ENCODE measurements at regions not wholly inside any gene's neighbourhood (a gene's known extent, or its start where the extent isn't known, plus 50 kb on each side); places are given as distances from the start of the nearest gene placed in this dataset.
"Not testable (repeated sequence)": the region's sequence is repeated elsewhere in the genome, so short reads cannot be mapped to it uniquely, and the experiment has no call there.

DNA sequence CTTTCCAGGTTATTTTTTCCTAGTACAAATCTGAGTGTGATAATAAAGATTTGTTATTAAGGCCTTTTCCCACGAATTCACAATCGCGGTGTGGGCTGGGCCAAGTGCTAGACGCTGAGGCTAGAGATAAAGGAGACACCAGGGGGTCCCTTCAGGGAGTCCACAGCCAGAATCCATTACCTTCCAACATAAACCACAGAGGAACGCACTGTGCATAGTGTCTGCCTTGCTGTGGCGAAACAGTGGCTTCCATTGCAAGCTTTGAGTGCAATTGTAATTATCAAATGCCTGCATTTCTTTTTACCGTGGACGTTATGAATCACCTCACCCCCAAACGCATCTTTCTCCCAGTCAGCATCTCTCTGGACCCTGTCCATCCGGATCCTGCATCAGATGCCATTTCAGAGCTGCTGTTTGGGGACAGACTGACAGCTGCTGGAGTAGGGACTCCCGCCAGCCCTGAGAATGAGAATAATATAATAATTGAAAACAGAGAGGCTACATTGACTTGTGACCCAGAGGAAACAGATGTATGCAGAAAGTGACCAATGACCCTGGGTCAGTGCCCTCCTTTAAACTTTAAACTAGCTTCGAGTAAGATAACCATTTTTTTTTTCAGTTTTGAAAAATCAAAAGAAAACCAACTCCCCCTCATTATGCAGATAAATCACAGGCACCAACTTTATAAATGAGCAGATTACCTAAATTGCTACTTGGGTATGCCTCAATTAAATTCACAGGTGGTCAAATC, 456.2 kb upstream of the NRP1 start:
- no peak for DNase-seq (ENCODE audit: low read depth in 2 of 2)

DNA sequence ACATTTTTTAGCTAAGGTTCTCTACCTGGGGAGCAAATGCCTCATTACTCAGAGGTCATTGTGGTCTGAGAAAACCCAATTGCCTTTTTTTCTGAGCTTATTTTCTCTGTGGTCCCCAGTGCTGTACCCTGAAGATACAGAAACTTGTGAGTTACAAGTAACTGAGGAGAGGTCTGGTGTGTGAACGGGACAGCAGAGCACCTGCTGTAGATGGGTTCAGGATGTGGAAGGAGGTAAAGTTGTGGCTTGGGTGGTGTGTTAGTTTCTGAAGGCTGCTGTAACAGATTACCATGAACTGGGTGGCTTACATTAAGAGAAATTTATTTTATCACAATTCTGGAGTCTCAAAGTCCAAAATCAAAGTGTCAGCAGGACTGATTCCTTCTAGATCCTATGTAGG, 449.1 kb upstream of the NRP1 start:
- no peak for DNase-seq (ENCODE audit: low read depth in 2 of 2)

DNA sequence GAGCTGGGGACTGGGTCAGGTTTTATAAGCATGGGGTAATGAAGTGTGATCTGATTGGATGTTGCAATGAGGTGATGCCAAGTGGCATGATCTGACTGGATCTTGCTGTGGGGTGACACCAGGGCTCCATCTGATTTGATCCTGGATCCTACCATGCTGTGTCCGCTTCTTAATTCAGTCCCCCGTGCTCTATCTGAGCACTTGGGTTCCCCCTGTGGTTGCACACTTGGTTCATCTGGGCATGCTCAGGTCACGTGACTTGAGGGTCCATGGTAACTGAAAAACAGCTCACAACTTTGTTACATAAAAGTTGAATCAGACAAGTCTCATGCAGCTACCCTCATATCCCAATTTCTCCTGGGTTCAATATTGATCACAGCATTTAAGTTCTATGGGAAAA, 448.6 kb upstream of the NRP1 start:
- DNase-seq (ENCODE audit: low read depth in 2 of 2): no peak

DNA sequence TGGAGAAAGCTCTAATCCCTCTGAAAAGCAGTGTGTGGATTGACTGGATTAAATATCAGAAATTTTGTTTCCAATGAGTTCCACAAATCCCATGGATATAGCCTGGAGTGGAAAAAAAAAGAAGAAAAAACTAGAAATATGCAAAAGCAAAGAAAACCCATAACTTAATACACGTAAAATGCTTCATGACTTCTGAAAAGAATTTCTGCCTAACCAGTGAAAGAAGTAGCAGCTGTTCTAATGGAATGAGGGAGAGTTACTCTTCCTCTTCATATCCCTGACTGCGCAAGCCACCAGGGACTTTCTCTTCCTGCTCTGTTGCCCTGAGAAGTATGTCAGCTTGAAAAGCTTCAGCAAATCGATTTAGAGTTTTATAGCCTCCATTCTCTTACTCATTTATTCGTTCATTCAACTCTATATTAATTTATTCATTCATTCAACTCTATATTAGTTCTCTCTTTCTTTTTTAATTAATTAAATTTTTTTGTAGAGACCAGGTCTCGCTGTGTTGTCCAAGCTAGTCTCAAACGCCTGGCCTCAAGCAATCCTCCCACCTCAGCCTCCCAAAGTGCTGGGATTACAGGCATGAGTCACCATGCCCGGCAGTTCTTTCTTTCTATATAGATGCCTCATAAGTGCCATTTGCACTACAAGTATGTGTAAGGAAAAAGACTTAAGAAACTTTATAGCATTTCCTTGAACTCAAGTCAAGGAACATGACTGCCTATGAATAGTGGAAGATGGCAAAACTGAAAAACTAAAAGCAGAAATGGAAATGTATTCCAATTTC, 447.3 kb upstream of the NRP1 start:
- no peak for DNase-seq (ENCODE audit: low read depth in 2 of 2)

DNA sequence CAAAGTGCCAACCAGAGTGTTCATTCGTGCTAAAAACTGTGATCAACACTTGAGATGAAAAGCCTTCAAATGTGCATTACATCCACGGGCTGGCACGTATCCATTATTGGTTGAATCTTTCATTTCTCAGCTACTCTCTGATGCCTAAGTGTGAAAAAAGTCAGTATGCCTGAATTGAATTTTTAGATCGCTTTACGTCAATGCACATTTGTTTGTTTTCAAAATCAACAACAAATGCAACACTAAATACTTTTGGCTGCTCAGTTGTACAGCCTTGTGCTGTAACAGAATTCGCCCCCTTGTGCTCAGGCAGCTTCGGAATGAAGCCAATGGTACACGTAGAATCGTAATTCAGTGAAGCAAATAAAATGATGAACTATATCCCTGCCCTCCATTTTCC, 446.5 kb upstream of the NRP1 start:
- no peak for DNase-seq (ENCODE audit: low read depth in 2 of 2)

DNA sequence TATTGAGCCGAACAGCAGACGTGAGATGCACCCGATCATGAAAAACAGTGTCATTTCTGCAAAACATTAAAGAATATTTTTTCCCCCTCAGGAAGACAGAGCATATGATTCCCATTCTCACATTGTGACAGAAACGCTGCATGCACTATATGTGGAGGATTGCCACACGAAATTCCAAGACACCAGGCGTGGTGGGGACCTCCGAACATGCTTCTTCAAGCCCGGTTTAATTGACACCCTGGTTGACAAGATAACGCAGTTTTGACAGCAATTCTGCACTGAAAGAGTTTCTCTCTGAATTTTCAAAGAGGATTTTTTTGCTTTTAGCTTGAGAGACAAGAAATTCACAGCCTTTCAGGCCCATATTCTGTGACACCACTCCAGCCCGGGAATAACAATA, 442.8 kb upstream of the NRP1 start:
- DNase-seq (ENCODE audit: low read depth in 2 of 2): no peak

DNA sequence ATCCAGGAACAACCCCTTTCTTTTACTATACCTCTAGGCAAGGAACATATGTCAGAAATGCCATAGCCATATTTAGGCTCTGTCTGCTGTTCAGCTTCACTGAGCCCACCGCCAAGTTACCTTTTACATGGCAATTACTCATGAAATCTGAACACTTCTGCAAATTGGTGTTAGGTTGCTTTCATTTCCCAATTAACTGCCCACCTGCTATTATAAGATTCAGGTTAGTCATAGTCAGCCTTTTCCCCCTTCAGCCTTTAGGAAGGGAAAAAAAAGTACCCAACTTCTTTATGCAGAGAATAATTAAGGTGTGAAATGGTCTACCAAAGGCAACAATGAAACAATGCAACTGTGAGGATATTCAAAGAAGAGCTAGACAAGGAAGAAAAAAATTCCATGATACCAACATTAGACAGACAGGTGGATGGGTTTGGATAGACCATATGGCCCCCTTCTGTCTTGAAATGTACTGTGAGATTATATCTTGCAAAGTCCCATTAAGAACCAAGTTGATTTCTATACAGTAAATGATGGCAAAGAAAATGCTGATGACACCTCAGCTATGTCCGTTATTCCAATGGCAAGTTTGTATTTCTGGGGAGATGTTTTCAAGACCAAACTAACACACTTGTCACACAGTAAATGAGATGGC, 442.1 kb upstream of the NRP1 start:
- no peak for DNase-seq (ENCODE audit: low read depth in 2 of 2)

DNA sequence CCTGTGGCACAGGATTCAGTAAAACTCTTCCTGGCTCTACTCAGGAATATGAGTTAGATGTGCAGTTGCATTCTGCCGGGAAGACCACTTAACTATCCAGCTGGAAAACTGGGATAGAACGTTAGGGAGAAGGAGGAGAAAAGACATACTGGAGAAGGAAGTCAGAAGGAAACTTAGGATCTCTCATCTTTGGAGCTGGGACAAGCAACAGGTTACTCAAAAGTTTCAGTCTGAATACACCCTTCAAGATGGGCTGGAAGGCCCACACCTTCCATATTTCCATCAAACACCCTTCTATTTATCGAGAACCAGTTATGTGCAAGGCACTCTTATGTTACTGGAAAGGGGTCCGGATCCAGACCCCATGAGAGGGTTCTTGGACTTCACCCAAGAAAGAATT, 440.4 kb upstream of the NRP1 start:
- DNase-seq (ENCODE audit: low read depth in 2 of 2): no peak

DNA sequence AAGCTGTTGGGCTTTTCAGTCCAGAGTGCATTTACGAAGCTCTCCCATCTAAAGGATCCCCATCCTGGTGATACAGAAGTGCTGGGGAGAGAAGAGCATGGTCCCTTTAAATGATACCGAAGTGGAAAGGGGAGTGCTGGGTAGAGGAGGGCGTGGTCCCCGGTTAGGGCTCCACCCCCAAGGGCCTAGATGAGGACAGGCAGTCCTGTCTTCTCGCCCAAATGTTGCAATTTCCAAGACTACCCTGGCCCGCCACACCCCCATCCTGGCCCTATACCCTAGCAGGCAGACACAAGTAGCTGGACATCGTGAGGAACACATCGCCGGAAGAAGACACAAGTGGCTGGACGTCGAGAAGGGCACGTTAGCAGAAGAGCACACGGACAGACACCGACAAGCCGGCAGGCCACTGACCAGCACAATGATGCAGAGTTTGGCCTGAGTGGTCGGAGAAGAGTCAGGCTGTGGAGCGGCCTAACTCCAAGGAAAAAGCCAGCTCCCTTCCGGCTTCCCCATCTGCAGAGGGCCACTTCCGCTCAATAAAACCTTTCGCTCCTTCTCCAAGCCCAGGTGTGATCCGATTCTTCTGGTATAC, 439.5 kb upstream of the NRP1 start:
- no peak for DNase-seq (ENCODE audit: low read depth in 2 of 2)

DNA sequence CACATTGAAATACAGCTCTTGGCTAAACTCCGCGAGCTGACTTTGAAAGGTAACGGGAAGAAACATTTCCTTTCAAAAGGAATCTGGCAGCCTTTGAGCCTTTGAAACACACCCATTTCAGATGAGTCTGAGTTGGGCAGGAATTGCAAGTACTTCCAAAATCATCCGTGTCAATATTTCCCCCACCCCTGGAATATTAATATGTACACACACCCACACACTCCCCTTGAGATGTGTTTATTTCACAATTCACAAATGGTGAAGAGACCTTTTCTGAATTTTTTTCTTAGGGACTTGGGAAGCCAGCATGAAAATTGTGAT, 438.7 kb upstream of the NRP1 start:
- DNase-seq (ENCODE audit: low read depth in 2 of 2): no peak

DNA sequence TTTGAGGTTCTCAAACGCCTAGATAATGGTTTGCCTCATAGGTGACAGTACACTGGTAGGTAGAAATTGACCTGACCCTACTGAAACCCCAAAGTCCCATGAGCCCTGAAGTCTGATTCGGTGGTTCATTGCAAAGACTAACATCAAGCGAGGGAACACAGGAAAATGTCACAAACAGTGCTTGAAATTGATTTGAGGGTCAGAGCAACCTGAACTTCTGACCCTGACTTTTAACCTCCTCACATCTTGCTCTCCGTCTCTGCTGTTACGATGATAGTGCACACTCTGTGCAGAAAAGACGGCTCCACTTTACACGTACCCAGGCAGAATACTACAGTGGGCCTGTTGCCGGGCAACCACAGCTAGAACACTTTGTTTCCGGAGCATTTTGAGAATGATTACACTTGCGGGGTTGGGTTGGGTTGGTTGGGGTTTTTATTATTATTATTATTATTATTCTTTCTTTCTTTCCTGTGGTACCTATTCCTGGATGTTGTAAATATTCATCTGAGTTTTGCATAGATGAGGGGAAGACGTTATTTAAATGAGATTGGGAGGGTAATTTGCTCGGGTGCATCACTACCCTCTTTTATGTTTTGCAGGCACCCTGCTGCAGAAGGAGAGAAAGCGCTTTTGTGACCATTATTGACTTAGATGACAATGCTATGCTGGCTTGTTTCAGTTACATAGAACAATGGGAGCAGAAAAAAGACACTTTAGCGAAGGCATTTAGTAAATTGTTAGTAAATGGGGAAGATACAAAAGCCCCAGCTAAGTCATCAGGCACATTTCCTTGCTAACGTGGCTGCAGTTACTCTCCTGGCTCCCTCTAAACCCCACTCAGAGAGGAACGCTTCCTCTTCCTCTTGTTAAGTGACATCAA, 438.1 kb upstream of the NRP1 start:
- DNase-seq (ENCODE audit: low read depth in 2 of 2): peak; percentile 34 to 57

DNA sequence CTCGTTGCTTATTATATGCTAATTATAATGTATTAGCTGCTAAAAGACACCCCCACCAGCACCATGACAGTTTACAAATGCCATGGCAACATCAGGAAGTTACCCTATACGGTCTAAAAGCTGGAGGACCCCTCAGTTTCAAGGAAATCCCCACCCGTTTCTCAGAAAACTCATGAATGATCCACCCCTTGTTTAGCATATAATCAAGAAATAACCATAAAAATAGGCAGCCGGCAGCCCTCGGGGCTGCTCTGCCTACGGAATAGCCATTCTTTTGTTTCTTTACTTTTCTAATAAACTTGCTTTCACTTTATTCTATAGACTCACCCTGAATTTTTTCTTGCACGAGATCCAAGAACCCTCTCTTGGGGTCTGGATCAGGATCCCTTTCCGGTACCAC, 437.4 kb upstream of the NRP1 start:
- not testable (repeated sequence) for DNase-seq (ENCODE audit: low read depth in 2 of 2)

DNA sequence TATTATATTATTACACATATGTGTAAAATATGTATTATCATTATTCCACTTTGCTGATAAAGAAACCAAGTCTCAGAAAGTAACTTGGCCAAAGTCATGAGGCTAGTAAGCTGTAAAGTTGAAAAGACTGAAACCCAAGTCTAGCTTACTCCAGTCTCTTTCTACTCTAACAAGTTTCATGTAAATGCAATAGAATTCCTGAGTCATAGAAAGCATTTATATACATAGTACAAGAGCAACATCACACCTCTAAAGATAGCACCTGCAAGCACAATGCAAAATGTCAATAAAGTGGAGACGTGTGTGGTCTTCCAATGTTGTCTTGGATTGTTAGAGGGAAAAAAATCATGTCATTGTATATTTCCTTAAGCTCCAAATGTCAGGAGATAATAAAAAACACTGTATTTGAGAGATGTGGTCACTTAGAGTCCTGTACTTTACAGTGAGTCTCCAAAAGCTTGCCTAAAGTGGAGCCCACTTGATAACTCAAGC, 430.3 kb upstream of the NRP1 start:
- no peak for DNase-seq (ENCODE audit: low read depth in 2 of 2)

DNA sequence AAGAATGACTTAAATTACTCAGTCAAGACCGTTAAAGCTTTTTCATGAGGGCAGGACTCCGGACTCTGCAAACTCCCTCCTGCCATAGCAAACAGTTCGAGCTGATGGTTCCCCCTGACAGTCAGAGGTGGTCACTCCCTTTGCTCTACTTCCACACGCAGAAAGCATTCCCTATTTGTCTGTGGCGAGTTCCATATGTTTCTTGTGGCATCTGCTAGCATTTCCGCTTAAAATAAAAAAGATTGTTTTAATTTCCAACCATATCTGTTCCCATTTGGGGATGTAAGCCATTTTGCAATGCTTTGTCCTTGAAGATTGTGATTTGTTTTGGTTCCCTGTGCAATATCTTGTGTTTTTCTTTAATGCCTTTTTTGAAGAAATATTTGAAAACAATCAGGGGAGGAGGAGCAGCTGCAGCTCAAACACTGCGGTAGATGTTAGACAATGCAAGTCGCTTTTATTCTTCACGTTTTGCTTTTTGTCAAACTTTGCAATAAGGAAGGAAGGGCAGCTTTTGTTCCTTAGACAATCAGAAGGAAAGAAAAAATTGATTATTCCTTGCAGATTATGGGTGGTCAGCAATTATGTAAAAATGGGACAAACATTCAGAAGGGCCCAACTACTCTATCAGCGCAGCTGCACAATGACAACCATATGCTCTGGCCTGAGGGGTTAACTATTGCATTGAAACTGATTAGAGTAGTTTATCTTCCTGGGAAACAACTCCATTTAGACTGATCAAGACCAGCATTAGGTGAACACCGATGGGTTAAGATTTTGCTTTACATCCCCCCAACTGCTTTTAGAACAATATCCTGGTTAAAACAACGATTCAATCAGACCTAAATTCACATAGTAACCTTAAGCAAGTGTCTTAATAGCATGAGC, 425.8 kb upstream of the NRP1 start:
- DNase-seq (ENCODE audit: low read depth in 2 of 2): no peak

DNA sequence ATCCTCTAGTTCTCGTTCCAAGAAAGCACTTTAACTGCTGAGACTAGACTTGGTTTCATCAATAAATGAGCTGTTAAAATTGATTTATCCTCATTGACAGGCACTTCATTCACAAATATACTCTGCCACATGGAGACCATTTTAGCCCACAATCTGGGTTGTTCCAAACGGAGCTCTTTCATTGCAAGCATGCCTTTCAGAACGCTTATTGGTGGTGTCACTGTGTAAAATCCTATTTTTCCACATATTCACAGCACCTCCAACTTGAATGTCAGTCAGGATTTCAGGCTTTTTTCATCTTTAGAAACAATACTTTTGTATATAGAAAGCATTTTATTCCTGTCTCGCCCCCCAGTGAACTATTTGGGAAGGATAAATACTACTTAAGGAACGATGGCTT, 424.7 kb upstream of the NRP1 start:
- DNase-seq (ENCODE audit: low read depth in 2 of 2): no peak

DNA sequence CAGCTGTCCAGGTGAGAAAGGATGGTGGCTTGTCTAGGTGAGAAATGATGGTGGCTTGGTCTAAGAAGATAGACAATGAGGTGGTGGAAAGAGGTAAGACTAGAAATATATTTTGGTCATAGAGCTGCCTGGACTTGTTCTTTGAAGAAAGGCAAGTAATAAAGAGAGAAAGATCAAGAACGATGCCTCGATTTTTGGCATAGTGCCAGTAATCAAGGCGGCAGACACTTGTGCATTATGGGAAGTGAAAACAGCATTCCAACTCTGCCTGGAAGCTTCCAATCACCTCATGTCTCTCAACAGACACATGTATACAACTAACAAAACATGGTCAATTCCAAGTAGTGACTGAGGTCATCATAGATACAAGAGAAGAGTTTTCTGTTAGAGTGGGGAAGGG, 423.8 kb upstream of the NRP1 start:
- DNase-seq (ENCODE audit: low read depth in 2 of 2): no peak

DNA sequence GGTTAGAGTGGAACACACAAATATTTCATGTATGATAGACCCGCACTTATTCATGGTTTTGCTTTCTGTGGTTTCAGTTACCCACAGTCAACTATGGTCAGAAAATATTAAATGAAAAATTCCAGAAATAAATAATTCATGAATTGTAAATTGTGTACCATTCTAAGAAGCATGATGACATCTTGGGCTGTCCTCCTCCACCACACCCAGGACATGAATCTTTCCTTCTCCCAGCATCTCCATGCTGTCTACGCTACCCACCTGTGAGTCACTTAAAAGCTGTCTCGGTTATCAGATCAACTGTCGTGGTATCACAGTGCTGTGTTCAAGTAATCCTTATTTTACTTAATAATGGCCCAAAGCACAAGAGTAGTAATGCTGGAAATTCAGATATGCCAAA, 419.6 kb upstream of the NRP1 start:
- no peak for DNase-seq (ENCODE audit: low read depth in 2 of 2)

DNA sequence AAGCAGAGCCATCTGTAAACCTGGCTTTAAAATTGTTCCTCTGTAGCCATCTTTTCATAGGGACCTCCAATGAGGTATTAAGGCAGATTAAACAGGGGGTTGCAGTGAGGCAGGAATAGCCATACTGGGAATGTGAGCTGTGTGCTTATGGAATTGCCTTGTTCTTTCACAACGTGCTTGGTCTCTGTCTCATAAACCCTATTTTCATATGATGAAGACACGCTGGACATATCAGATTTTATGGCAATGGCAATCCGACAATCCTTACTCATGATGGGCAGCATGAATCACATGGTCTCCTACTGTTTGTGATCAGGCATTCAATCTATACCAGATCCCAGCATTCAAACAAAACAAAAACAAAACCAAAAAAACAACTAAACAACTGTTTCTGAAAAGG, 418.9 kb upstream of the NRP1 start:
- no peak for DNase-seq (ENCODE audit: low read depth in 2 of 2)

DNA sequence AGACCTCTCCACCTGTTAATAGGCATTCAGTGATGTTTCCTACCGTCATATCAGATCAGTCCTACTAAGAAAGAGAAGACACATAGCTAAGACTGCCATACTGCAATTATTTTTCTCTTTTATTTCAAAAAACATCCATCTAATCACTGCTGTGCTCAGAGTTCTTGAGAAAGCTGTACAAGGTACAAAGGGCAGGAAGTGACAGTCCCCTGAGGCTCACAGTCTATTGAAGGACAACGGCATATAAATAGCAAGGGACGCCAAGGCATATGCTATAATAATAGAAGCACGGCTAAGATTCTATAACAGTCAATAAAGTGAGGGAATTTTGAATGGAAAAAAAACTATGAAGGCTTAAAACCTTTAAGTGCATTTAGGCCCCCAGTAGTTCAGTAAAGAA, 415.3 kb upstream of the NRP1 start:
- DNase-seq (ENCODE audit: low read depth in 2 of 2): no peak

DNA sequence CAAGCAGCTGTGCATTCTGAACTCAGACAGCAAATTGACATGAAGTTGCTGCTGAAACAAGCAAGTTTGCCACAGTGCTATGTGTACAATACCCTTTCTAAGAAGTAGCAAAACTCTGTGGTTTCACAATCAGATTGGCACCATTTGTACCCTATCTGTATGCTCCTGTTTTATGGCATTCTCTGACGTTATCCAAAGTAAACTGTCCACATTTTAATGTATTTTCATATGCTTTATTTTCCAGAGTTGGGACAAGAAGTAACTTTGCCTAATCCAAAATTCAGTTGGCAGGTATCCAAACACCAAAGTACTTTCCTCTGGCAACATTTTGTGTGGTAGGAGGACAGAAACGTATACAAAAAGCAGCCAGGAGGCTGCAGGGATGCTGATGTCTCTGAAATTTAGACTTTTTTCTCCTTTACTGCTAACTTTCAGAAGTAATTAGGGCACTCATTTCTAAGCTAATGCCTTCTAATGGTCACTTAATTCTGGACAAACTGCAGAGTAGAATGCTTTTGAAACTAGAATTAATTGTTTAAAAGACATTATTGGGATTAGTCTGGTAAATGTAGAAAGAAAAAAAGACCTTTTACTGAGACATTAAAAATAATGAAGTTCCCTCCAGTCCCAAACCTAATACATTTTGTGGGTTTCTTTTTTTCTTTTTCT, 414.7 kb upstream of the NRP1 start:
- no peak for DNase-seq (ENCODE audit: low read depth in 2 of 2)
